HG02884 (cell line): ENCODE measurements at regions not wholly inside any gene's neighbourhood (a gene's known extent, or its start where the extent isn't known, plus 50 kb on each side); places are given as distances from the start of the nearest gene placed in this dataset.
"Not testable (repeated sequence)": the region's sequence is repeated elsewhere in the genome, so short reads cannot be mapped to it uniquely, and the experiment has no call there.

Source experiments
- ATAC-seq: cut with Tn5 transposase; IDR thresholded peaks from one replicate; pipeline ENCODE4 v1.9.1; 2021; ENCODE audit warnings: mild to moderate bottlenecking, moderate library complexity; ENCODE audit not compliant: unreplicated experiment

GRCh38 chr4:154164931-154165839, 326.4 kb downstream of the DCHS2 start:
- peak; percentile 88 for ATAC-seq

- ATAC-seq, result no peak
These were observed 330.9 kb downstream of the DCHS2 start for GRCh38 chr4:154160519-154161301.

GRCh38 chr4:154158361-154159155, 333.0 kb downstream of the DCHS2 start:
- no peak for ATAC-seq

- no peak for ATAC-seq
These were observed 339.1 kb downstream of the DCHS2 start for GRCh38 chr4:154152546-154152945.

GRCh38 chr4:154149236-154149635, 342.4 kb downstream of the DCHS2 start:
- not testable (repeated sequence) for ATAC-seq

- no peak for ATAC-seq
These were observed 347.9 kb downstream of the DCHS2 start for GRCh38 chr4:154143720-154144119.

GRCh38 chr4:154142664-154143063, 348.9 kb downstream of the DCHS2 start:
- ATAC-seq, result no peak

GRCh38 chr4:154140869-154141268, 350.7 kb downstream of the DCHS2 start:
- ATAC-seq, result no peak

- no peak for ATAC-seq
These were observed 348.5 kb upstream of the SFRP2 start for GRCh38 chr4:154137320-154137905.

GRCh38 chr4:154135576-154135975, 346.7 kb upstream of the SFRP2 start:
- ATAC-seq, result no peak

- ATAC-seq, result no peak
These were observed 343.5 kb upstream of the SFRP2 start for GRCh38 chr4:154132406-154132805.

GRCh38 chr4:154126276-154126675, 337.4 kb upstream of the SFRP2 start:
- no peak for ATAC-seq

- ATAC-seq, result no peak
These were observed 336.5 kb upstream of the SFRP2 start for GRCh38 chr4:154125340-154125739.

- no peak for ATAC-seq
These were observed 335.8 kb upstream of the SFRP2 start for GRCh38 chr4:154124539-154125255.

- no peak for ATAC-seq
These were observed 335.0 kb upstream of the SFRP2 start for GRCh38 chr4:154123897-154124296.

GRCh38 chr4:154120690-154121345, 331.9 kb upstream of the SFRP2 start:
- no peak for ATAC-seq

- no peak for ATAC-seq
These were observed 331.3 kb upstream of the SFRP2 start for GRCh38 chr4:154120006-154120676.

GRCh38 chr4:154119317-154119716, 330.4 kb upstream of the SFRP2 start:
- ATAC-seq, result no peak

- ATAC-seq, result not testable (repeated sequence)
These were observed 328.8 kb upstream of the SFRP2 start for GRCh38 chr4:154117726-154118125.
